ENCODE measurements at regions not wholly inside any gene's neighbourhood (a gene's known extent, or its start where the extent isn't known, plus 50 kb on each side); places are given as distances from the start of the nearest gene placed in this dataset.

DNA sequence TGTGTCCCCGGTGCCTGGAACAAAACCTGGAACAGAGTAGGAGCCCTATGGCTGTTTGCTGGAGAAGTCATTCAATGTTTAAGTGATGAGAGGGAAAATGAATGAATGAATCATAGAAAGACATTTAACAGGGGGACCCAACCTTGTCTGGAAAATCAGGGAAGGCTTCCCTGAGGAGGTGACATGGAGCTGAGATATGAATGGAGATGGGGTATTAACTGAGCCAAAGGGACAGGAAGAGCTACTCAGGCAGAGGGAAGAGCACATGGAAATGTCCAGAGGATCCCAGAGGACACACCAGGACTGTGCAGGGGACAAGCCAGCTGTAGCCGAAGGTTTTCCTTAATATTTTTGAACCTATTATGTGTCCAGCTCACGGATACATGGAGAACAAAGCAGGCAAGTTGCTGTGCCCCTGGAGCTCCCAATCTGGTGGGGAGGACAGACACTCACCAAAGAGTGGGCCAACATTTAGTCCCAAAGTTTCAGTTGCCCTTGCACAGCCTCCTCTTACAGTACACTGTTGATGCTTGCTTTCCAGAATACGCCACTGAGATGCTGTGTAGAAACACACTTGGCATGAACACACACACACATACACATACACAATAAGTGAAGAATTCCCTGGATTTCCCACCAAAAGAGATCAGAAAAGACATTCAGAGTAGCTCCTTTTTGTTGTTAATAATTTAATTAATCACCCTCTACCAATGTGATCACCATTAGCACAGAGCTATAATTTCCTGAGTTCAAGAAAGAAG is 77.0 kb upstream of the PTPN1 start:
- Histone ChIP-seq H3K4me3 (ENCODE audit: low read depth, low read length) (no peak overlapping the region), H3K9me3 (ENCODE audit: control insufficient read depth, low read length) (no peaks in the 10 kb centered on the region), H3K9ac (no peak overlapping the region), H2AFZ (no peak overlapping the region), H3K4me2 (ENCODE audit: low read length) (no peak overlapping the region), H3K4me1 (no peaks in the 10 kb centered on the region), H3K27me3 (ENCODE audit: control insufficient read depth, insufficient read depth, low read length) (no peaks in the 10 kb centered on the region), H3K27ac (no peak overlapping the region), H3K79me2 (no peaks in the 10 kb centered on the region), H3K36me3 (ENCODE audit: control insufficient read depth, insufficient read depth, low read length) (no peaks in the 10 kb centered on the region)
- TF ChIP-seq, protein P1, sequence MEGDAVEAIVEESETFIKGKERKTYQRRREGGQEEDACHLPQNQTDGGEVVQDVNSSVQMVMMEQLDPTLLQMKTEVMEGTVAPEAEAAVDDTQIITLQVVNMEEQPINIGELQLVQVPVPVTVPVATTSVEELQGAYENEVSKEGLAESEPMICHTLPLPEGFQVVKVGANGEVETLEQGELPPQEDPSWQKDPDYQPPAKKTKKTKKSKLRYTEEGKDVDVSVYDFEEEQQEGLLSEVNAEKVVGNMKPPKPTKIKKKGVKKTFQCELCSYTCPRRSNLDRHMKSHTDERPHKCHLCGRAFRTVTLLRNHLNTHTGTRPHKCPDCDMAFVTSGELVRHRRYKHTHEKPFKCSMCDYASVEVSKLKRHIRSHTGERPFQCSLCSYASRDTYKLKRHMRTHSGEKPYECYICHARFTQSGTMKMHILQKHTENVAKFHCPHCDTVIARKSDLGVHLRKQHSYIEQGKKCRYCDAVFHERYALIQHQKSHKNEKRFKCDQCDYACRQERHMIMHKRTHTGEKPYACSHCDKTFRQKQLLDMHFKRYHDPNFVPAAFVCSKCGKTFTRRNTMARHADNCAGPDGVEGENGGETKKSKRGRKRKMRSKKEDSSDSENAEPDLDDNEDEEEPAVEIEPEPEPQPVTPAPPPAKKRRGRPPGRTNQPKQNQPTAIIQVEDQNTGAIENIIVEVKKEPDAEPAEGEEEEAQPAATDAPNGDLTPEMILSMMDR (IDR thresholded peaks at IDR 0.05) = no peak

DNA sequence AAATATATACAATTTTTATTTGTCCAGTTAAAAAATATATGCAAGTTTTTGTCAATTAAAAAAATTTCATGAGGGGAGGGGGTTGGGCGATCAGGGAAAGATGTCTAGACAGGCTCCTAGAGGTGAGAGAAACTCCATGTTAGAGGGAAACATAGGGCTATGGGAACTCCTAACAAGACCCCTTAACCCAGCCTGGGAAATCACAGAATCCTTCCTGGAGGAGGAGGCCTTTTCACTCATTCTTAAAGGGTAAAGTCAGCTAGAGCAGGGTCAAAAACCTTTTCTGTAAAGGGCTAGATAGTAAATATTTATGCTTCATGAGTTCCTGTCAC is 75.9 kb upstream of the PTPN1 start:
- H3K27me3 ChIP-seq (ENCODE audit: control insufficient read depth, insufficient read depth, low read length) = no peaks in the 10 kb centered on the region
- no peak overlapping the region for H3K27ac ChIP-seq
- no peaks in the 10 kb centered on the region for H3K4me1 ChIP-seq
- no peaks in the 10 kb centered on the region for H3K79me2 ChIP-seq
- H3K4me2 ChIP-seq (ENCODE audit: low read length) = no peak overlapping the region
- no peak overlapping the region for H3K9ac ChIP-seq
- no peak overlapping the region for H2AFZ ChIP-seq
- no peak overlapping the region for H3K4me3 ChIP-seq (ENCODE audit: low read depth, low read length)
- TF ChIP-seq, protein P1 (IDR thresholded peaks at IDR 0.05) = no peak
- no peaks in the 10 kb centered on the region for H3K36me3 ChIP-seq (ENCODE audit: control insufficient read depth, insufficient read depth, low read length)
- H3K9me3 ChIP-seq (ENCODE audit: control insufficient read depth, low read length) = no peaks in the 10 kb centered on the region

DNA sequence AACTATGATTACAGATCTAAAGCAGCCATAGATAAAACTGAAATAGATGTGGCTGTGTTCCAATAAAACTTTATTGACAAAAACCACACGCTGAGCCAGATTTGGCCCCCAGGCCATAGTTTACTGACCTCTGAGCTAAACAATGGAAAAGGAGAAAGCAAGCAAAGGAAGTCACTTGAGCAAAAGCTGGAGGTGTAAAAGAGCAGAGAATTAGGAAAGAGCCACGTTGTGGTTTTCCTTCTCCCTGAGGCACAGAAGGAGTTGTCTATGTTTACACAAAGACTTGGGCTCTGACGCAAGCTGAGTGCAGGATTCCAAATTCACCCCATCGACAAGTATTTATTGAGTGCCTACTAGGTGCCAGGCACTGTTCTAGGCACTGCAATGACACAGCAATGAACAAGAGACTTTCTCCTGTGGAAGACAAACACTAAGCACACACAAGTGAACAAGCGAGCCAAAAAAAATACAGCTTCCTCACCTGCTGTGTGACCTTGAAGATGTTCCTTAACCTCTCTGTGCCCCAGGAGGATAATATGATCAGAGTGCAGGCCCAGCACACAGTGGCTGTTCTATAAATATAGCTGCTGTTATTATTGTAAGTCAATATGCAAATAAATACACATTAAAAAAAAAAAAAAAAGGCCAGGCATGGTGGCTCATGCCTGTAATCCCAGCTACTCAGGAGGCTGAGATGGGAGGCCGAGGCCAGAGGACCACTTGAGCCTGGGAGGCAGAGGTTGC is 75.4 kb upstream of the PTPN1 start:
- no peaks in the 10 kb centered on the region for H3K27me3 ChIP-seq (ENCODE audit: control insufficient read depth, insufficient read depth, low read length)
- no peak overlapping the region for H3K9ac ChIP-seq
- no peaks in the 10 kb centered on the region for H3K79me2 ChIP-seq
- no peaks in the 10 kb centered on the region for H3K9me3 ChIP-seq (ENCODE audit: control insufficient read depth, low read length)
- no peak overlapping the region for H3K4me3 ChIP-seq (ENCODE audit: low read depth, low read length)
- H3K4me2 ChIP-seq (ENCODE audit: low read length) = no peak overlapping the region
- no peak overlapping the region for H3K27ac ChIP-seq
- TF ChIP-seq, protein P1 (IDR thresholded peaks at IDR 0.05) = no peak
- no peak overlapping the region for H2AFZ ChIP-seq
- no peaks in the 10 kb centered on the region for H3K36me3 ChIP-seq (ENCODE audit: control insufficient read depth, insufficient read depth, low read length)
- no peaks in the 10 kb centered on the region for H3K4me1 ChIP-seq

DNA sequence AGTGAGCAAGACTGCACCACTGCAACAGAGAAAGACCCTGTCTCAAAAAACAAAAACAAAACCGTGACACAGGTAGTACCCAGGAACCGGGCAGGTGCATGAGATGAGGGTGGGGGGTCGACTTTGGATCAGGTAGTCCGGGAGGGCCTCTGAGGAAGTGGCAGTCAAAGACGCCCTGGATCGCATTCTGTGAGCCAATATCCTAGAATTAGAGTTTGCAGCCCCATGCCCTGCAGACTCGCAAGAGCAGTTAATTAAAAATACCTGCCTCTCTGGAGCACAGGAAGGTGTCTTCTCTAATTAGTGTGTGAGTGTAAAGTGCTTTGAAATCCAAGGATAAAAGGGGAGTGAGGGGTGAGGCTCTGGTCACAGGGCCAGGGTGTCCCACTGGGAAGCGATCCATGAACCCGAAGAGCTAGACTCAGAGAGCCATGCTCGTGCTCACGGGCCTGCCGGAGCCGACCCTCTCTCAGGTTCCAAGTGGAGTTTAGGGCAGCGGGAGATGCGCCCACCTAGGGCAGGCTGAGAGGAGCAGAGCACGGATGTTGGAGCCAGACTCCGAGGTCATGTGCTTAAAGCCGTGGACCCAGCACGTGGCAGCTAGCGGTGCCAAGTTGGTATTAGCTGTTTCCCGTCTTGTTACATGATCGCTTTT is 74.7 kb upstream of the PTPN1 start:
- no peaks in the 10 kb centered on the region for H3K27me3 ChIP-seq (ENCODE audit: control insufficient read depth, insufficient read depth, low read length)
- H3K4me1 ChIP-seq = no peaks in the 10 kb centered on the region
- no peak overlapping the region for H2AFZ ChIP-seq
- no peaks in the 10 kb centered on the region for H3K79me2 ChIP-seq
- H3K36me3 ChIP-seq (ENCODE audit: control insufficient read depth, insufficient read depth, low read length) = no peaks in the 10 kb centered on the region
- H3K4me3 ChIP-seq (ENCODE audit: low read depth, low read length) = no peak overlapping the region
- H3K27ac ChIP-seq = no peak overlapping the region
- no peaks in the 10 kb centered on the region for H3K9me3 ChIP-seq (ENCODE audit: control insufficient read depth, low read length)
- no peak overlapping the region for H3K4me2 ChIP-seq (ENCODE audit: low read length)
- H3K9ac ChIP-seq = no peak overlapping the region
- TF ChIP-seq, protein P1 (IDR thresholded peaks at IDR 0.05) = no peak

Data from parathyroid adenoma (tissue), 2 donors.